ENCODE measurements at regions not wholly inside any gene's neighbourhood (a gene's known extent, or its start where the extent isn't known, plus 50 kb on each side); places are given as distances from the start of the nearest gene placed in this dataset.

GRCh38 chr4:59727745-59728144, 1472.4 kb upstream of the ADGRL3 start:
- no TSS peak for BruUV-seq (replicated peaks)
- CTCF ChIA-PET (ENCODE audit: low intra/inter-chr PET ratio, low total read pairs): no interaction called here
- no peak for DNase-seq (ENCODE audit: low spot score)

DNA sequence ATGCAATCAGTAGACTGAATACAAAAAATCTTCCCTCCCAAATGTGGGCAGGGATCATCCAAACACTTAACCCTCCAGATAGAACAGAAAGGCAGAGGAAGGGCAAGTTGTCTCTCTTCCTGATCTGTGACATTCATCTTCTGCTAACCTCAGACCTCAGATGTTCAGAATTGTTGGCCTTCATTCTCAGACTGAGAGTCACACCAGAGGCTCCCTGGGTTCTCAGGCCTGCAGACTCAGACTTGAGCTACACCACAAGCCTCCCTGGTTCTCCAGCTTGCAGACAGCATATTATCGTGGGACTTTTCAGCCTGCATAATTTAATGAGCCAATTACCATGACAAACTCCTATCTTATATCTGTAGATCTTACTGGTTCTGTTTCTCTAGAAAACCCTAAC, 1471.6 kb upstream of the ADGRL3 start:
- in situ Hi-C loops (cut with HindIII; ENCODE audit: extremely low pct_ligation_motif_present, low pct_unique_long_range_greater_than_20kb) (no loop called here), intact Hi-C loops (cut with micrococcal nuclease; ENCODE audit: unreplicated experiment) (no loop called here)
- DNase-seq (ENCODE audit: low spot score) (no peak), FAIRE-seq (no peak), ATAC-seq (no peak)
- 0% methylated on average over 1 of the region's 1 CpG for WGBS (ENCODE audit: low lambda C conversion rate)
- Histone ChIP-seq H3K27ac (ENCODE audit: extremely low read length, insufficient read depth, low read length) (no peak overlapping the region), H3K9me3 (ENCODE audit: low read length) (no peaks in the 10 kb centered on the region), H3K79me2 (ENCODE audit: insufficient read depth, low read length) (no peaks in the 10 kb centered on the region), H4K20me1 (ENCODE audit: insufficient read depth, low read length) (no peaks in the 10 kb centered on the region), H2AFZ (ENCODE audit: low read length) (no peak overlapping the region), H3K4me3 (replicated peaks in 1 of 3; ENCODE audit: insufficient read depth in 1 of 3, low read depth in 2 of 3, low read length in 3 of 3) (no peak overlapping the region), H3K4me2 (ENCODE audit: low read depth, low read length) (no peak overlapping the region), H3K4me1 (ENCODE audit: insufficient read depth, low read length) (no peaks in the 10 kb centered on the region), H3K36me3 (replicated peaks in 1 of 2; ENCODE audit: control insufficient read depth in 1 of 2, insufficient read depth in 2 of 2, low read length in 2 of 2) (no peaks in the 10 kb centered on the region), H3K27me3 (ENCODE audit: control insufficient read depth in 1 of 2, insufficient read depth in 2 of 2, low read length in 2 of 2) (no peaks in the 10 kb centered on the region), H3K9ac (ENCODE audit: insufficient read depth, low read depth, low read length) (no peak overlapping the region)
- no peak for TF ChIP-seq IKZF4 (CRISPR knock-in tag; IDR thresholded peaks at IDR 0.05; ENCODE audit: borderline replicate concordance, low read depth, not compliant biosample characterization)
- TF ChIP-seq ZNF557 (CRISPR knock-in tag; IDR thresholded peaks at IDR 0.05): no peak
- TF ChIP-seq SP1 (IDR thresholded peaks at IDR 0.05): no peak
- no peak for TF ChIP-seq SP1 (CRISPR knock-in tag; IDR thresholded peaks at IDR 0.05)
- no peak for TF ChIP-seq BCL6 (CRISPR knock-in tag; IDR thresholded peaks at IDR 0.05)
- TF ChIP-seq IKZF1 (IDR thresholded peaks at IDR 0.05): no peak
- BruUV-seq (replicated peaks): no TSS peak
- CTCF ChIA-PET (ENCODE audit: low intra/inter-chr PET ratio, low total read pairs): no interaction called here
- POLR2A ChIA-PET: no interaction called here

More at GRCh38 chr4:59727745-59728144, 1472.4 kb upstream of the ADGRL3 start:
- in situ Hi-C loops (cut with HindIII; ENCODE audit: extremely low pct_ligation_motif_present, low pct_unique_long_range_greater_than_20kb) (no loop called here), intact Hi-C loops (cut with micrococcal nuclease; ENCODE audit: unreplicated experiment) (no loop called here)
- no peaks in the 10 kb centered on the region for H3K27me3 ChIP-seq (ENCODE audit: control insufficient read depth in 1 of 2, insufficient read depth in 2 of 2, low read length in 2 of 2)
- no peak for FAIRE-seq
- H3K27ac ChIP-seq (ENCODE audit: extremely low read length, insufficient read depth, low read length): no peak overlapping the region
- ATAC-seq: no peak
- H4K20me1 ChIP-seq (ENCODE audit: insufficient read depth, low read length): no peaks in the 10 kb centered on the region
- WGBS (ENCODE audit: low lambda C conversion rate): 93% methylated on average over 1 of the region's 1 CpG
- H3K4me3 ChIP-seq (replicated peaks in 1 of 3; ENCODE audit: insufficient read depth in 1 of 3, low read depth in 2 of 3, low read length in 3 of 3): no peak overlapping the region
- POLR2A ChIA-PET: no interaction called here
- TF ChIP-seq NFATC3 (CRISPR knock-in tag; IDR thresholded peaks at IDR 0.05): no peak
- TF ChIP-seq MAFF (IDR thresholded peaks at IDR 0.05; ENCODE audit: low read depth, low read length): peak; percentile 69; the same call in 1 of the 2 replicates
- peak in 1 of 2 experiments; percentile 81; a peak in 3 of 4 replicates for TF ChIP-seq MAFK (conservative IDR thresholded peaks at IDR 0.05 in 1 of 2, IDR thresholded peaks at IDR 0.05 in 1 of 2; ENCODE audit: low read length in 2 of 2)
- TF ChIP-seq ZNF335 (CRISPR knock-in tag; IDR thresholded peaks at IDR 0.05): no peak
- no peaks in the 10 kb centered on the region for H3K4me1 ChIP-seq (ENCODE audit: insufficient read depth, low read length)
- no peaks in the 10 kb centered on the region for H3K79me2 ChIP-seq (ENCODE audit: insufficient read depth, low read length)
- no peaks in the 10 kb centered on the region for H3K36me3 ChIP-seq (replicated peaks in 1 of 2; ENCODE audit: control insufficient read depth in 1 of 2, insufficient read depth in 2 of 2, low read length in 2 of 2)
- H3K9me3 ChIP-seq (ENCODE audit: low read length): no peaks in the 10 kb centered on the region
- no peak overlapping the region for H3K9ac ChIP-seq (ENCODE audit: insufficient read depth, low read depth, low read length)
- H2AFZ ChIP-seq (ENCODE audit: low read length): no peak overlapping the region
- no peak overlapping the region for H3K4me2 ChIP-seq (ENCODE audit: low read depth, low read length)
